Mesenteric fat pad (tissue), 1 donor: ENCODE measurements at regions not wholly inside any gene's neighbourhood (a gene's known extent, or its start where the extent isn't known, plus 50 kb on each side); places are given as distances from the start of the nearest gene placed in this dataset.
"Not testable (repeated sequence)": the region's sequence is repeated elsewhere in the genome, so short reads cannot be mapped to it uniquely, and the experiment has no call there.

Experiments
- DNase-seq: peaks from one replicate; pipeline ENCODE4 v3.0.0-alpha.2; 2020; ENCODE audit warnings: low spot score
- donor health status: DM: yes; HTN: yes; CAD: no.

- no peak for DNase-seq
These were observed 270.5 kb downstream of the CXCL12 start for GRCh38 chr10:44114441-44114840.

DNA sequence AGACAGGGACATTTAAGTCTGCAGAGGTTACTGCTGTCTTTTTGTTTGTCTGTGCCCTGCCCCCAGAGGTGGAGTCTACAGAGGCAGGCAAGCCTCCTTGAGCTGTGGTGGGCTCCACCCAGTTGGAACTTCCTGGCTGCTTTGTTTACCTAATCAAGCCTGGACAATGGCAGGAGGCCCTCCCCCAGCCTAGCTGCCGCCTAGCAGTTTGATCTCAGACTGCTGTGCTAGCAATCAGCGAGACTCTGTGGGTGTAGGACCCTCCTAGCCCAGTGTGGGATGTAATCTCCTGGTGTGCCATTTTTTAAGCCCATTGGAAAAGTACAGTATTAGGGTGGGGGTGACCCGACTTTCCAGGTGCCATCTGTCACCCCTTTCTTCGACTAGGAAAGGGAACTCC lies 272.6 kb downstream of the CXCL12 start:
- DNase-seq = not testable (repeated sequence)

- DNase-seq = no peak
These were observed 279.2 kb downstream of the CXCL12 start for GRCh38 chr10:44105696-44106095.

- DNase-seq = no peak
These were observed 282.1 kb downstream of the CXCL12 start for GRCh38 chr10:44102726-44103255.

DNA sequence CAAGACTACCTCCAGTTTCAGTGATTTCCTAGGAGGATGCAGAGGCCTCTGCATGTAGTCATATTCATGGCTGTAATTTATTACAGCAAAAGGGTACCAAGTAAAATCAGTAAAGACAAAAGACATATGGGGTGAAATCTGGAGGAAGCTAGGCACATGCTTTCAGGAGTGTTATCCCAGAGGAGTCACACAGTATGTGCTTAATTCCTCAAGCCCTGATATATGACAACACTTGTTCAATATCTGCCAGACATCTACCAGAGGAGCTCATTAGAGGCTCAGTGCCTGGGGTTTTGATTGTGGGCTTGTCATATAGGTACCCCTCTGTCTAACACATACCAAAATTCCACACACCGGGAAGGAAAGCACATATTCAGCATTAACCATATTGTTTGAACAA lies 283.8 kb downstream of the CXCL12 start:
- DNase-seq = no peak

- DNase-seq = no peak
These were observed 285.4 kb downstream of the CXCL12 start for GRCh38 chr10:44099511-44099910.

GRCh38 chr10:44096217-44096616 lies 288.7 kb downstream of the CXCL12 start:
- not testable (repeated sequence) for DNase-seq

GRCh38 chr10:44089671-44090070 lies 295.2 kb downstream of the CXCL12 start:
- DNase-seq = no peak

- DNase-seq = no peak
These were observed 297.5 kb downstream of the CXCL12 start for GRCh38 chr10:44087403-44087802.

GRCh38 chr10:44083719-44084400 lies 301.0 kb downstream of the CXCL12 start:
- DNase-seq = no peak

DNA sequence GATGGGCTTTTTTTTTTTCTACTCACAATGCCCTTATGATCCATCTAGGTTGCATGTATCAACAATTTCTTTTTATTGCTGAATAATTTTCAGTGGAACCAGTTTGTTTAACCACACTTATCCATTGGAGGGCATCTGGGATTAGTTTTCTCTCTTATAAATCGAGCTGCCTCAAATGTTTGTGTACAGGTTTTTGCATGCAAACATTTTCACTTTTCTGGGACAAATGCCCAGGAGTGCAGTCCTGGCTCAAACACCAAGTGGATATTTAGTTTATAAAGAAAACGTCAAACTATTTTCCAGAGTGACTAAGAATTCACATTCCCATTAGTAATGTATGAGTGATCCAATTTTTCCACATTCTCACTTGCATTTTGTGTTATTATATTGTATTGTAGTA lies 313.4 kb downstream of the CXCL12 start:
- no peak for DNase-seq

- no peak for DNase-seq
These were observed 314.6 kb downstream of the CXCL12 start for GRCh38 chr10:44070282-44070681.

DNA sequence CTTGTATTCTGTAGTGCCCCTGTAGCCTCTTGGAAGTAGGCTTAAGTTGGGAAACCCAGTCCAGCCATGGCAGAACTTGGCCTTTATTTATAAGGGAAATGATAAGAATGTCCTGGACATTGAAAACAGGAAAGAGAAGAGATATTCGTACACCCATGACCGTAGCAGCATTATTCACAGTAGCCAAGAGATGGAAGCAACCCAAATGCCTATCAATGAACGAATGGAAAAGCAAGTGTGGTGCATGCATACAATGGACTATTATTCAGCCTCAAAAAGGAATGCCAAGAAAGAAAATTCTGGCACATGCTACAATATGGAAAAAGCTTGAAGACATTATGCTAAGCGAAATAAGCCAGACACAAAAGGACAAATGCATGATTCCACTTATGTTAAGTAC lies 315.3 kb downstream of the CXCL12 start:
- no peak for DNase-seq

- no peak for DNase-seq
These were observed 316.0 kb downstream of the CXCL12 start for GRCh38 chr10:44068716-44069482.

- DNase-seq = no peak
These were observed 317.5 kb downstream of the CXCL12 start for GRCh38 chr10:44067432-44067831.

DNA sequence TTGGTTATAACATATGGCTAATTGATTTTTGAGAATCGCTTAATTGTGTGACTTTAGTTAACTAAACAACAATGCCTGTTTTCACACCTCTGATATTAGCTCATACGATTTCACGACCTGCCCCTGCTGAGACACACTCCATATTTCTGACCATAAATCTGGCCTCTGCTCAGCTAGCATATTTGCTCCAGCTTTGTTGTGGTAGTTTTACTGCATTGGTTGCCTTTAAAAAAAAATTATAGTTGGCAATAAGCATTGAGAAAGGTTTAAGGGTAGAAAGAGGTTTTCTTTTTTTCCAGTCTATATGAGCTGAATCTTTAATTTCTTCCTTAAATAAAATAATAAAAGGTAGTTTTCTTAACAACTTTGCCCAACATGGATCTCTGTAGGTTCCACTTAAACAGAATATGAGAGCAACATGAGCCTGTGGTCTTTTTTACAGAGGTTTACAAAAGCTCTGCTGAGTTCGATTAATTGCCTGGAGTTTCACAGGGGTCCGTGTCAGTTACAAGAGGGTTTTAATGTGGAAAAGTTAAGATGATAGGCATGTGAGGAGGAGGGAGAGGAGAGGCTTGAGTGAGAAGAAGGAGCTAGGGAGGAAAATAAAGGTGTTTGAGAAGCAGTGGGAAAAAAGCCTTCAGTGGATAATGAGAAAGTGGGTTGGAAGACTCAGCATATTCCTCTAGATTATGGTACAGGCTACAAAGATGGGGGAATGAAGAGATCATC lies 318.2 kb downstream of the CXCL12 start:
- DNase-seq = no peak

GRCh38 chr10:44065788-44066526 lies 318.9 kb downstream of the CXCL12 start:
- DNase-seq = no peak

DNA sequence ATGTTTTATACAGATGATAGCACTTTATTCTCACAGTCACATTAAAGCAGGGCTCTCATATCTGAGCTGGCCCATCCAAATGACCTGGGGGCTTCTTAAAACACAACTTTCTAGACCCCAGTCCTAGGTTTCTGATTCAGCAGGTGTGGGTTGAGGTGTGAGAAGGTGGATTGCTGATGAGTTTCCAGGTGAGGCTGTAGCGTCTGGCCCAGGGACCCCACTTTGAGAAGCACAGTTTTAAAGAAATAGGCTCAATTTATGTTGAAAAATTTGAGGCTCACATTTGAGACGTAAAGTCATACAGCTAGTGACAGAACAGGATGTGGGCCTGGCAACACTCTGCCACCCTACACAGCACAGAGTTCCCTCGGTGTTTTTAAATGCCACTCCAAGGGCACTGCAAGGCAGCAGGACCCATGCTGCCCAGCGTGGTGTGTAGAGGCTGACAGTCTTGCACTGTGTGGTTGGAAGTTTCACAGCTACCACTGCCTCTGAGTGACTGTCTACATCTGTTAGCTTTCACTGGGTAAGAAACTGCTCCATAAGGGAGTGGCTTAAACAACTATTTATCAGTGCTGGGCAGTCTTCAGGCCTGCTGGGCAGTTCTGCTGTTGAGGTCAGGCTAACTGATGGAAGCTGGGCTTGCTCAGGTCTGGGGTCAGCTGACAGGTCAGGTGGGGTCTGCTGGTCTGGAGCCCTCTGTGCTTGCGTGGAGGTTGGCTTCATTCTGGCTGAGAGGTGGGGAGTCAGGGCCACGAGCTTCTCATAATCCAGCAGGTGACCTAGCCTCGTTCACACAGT lies 319.7 kb downstream of the CXCL12 start:
- no peak for DNase-seq

DNA sequence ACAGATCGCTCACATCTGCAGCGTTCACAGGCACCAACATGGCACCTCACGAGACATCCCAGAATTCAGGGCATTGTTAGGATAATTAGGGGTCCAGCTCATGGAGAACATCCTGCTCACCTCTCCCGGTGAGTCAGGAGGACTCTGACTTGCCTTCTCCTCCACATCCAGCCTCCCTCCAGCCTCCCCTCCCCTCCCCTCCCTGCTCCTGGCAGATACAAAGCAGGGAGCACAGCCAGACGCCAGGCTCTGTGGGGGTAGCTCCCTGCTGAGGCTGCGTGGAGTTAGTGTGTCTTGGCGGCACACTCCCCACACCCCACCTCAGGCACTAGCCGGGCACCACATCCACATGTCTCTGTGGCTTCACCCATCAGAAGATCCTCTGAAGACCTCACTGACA lies 320.6 kb downstream of the CXCL12 start:
- no peak for DNase-seq

GRCh38 chr10:44063686-44064085 lies 321.2 kb downstream of the CXCL12 start:
- DNase-seq = no peak
